Right lobe of liver (tissue), 4 donors: ENCODE measurements at regions not wholly inside any gene's neighbourhood (a gene's known extent, or its start where the extent isn't known, plus 50 kb on each side); places are given as distances from the start of the nearest gene placed in this dataset.

Experiments used
- CTCF ChIP-seq, 4 donors: fragments of 200-600 bp in 3 of 4; fragments of 450-650 bp in 1 of 4; IDR thresholded peaks; one replicate each; pipeline versions ENCODE4 v1.5.1 to v1.8.0; 2016 to 2022; ENCODE audit warnings: antibody characterized with exemption in 4 of 4, mild to moderate bottlenecking in 2 of 4
- POLR2A ChIP-seq: fragments of 450-650 bp; IDR thresholded peaks from one replicate; pipeline ENCODE4 v1.6.1; 2017; ENCODE audit warnings: antibody characterized with exemption, mild to moderate bottlenecking
- donor health status: DM: no; HTN: no; CAD: no.
- donor health status: DM: no; HTN: no; CAD: no.
- donor health status: DM: no; HTN: yes; CAD: no.

- no peak for TF ChIP-seq CTCF (IDR thresholded peaks at IDR 0.05)
- TF ChIP-seq POLR2A, result no peak
Observed at GRCh38 chr6:27753668-27754407, 158.4 kb downstream of the OR2B2 start.
